ENCODE measurements at regions not wholly inside any gene's neighbourhood (a gene's known extent, or its start where the extent isn't known, plus 50 kb on each side); places are given as distances from the start of the nearest gene placed in this dataset.

DNA sequence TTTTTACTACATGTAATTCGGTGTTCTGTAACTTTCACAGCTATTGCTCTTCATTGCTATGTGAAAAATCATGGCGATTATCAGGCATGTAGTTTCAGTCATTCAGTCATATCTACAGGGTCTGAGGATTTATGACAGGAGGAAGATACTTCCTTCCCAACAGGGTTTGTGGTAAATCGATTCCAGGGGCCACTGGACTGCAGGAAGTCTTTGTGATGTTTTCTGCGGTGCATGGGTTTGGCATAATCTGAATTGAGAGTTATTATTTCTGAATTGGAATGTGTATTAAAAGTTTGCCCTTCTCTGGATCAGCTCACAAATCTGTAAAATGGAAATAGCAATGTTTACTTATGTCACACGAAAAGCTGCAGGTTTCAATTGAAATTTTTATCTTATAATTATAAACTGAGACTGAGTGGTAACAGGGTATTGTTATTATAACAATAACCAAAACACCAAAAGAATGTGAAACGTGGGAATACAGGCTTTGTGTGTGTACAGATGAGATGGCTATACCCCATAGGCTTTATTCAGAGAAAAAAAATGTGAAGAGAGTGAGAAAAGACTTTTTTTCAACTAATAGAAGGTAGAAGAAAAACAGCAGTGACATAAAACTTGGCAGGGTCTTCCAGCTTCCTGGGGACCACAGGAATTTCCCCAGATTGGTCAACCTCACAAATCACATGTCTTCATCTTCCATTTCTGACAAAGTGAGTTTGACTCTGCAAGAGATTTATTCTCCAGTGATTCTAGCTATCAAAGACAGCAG, 307.7 kb upstream of the NFE2L3 start:
- DNase-seq (ENCODE audit: low read depth, low spot score), result no peak

DNA sequence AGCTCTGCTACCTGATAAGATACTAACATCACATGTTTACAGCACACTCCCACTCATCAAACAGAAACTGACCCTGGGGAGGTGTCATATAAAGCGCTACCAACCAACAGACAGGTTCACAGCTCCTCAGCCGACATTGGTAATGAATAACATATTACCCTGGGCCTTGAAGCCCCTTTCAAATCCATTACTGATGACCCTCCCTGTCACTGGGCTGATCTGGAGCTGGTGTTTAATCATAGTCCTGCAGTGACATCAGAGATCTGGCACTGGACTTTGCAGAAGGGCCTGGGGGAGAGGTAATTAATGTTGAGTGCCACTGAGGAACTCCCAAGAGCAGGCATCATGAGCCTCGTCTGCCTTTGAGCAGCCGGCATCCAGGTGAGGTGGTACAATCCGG, 306.5 kb upstream of the NFE2L3 start:
- no peak for DNase-seq (ENCODE audit: low read depth, low spot score)

DNA sequence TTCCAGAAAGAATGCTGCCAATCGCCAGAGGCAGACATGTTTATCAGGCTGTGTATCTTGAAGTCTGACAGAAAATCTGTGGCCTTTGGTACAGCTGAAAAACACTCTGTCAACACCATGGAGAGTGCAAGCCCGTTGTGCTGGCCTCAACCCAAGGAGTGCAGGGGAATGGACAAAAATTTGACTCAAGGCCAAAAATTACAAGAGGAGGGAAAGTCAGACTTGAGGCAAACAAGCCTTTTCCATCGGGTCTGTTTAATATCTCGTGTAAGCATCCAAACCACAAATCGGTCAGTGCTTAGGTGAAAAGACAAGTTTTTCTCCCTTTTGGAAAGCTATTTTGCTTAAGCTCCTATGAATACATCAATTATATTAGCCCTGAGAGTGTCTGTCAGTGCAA, 305.3 kb upstream of the NFE2L3 start:
- no peak for DNase-seq (ENCODE audit: low read depth, low spot score)

DNA sequence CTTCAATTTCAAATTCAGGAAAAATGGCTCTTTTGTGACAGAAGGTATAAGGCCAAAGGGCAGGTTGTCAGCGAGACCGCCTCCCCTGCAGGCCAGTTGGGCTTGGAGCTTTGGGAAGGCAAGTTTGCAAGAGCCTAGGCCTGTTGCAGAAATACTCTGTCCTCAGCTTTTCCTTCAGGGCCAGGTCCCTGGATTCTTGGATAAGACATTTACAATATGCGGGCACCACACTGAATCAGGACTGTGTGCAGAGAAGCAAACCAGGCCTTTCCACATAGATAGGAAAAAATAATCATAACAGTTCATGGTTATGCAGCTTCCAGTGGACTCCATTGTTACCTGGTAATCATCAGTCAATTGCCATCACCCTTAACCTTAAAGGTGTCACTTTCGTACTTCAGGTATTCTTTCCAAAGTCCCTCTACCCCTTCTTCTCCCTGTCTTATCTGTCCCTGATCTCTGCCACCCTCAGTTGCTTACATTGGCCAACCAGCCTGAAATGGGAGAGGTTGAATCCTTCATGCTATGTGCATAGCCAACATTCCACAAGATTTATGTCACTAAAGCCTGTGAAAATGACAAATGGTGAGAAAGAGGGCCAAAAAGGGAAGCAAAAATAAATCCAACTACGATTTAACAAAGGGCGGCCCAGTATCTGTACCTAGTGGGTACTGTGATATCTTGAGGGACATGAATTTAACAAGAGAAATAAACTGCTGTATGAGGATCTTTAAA, 304.5 kb upstream of the NFE2L3 start:
- DNase-seq (ENCODE audit: low read depth, low spot score), result no peak

DNA sequence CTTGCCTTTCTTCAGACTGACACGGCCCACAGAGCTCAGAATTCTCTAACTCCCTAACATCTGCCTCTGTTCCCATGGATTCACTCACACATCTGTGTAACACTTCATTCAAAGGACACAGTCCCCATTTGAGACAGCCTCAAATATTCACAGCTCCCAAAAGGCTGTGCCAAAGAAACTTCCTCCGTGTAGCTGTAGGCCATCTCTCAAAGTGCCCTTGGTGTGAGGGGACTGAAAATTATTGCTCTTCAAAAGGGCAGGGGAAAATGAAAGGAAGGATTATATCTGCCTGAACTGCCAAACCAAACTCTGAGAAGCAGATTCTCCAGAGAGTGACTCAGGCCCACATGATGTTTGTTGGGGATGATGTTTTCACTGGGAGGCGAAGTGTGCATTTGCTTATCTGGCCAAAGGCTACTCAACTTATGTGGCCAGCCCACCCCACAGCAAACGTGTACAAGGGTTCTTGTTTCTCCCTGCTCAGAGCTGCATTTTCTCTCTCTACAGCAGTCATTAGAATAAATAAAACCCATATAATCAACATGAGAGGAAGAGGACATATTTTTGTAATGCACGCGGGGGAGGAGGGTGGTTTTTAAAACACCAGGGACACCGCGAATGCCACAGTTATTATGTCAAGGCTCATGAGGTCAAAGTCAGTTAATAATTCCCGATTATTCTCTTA, 302.4 kb upstream of the NFE2L3 start:
- DNase-seq (ENCODE audit: low read depth, low spot score), result no peak

DNA sequence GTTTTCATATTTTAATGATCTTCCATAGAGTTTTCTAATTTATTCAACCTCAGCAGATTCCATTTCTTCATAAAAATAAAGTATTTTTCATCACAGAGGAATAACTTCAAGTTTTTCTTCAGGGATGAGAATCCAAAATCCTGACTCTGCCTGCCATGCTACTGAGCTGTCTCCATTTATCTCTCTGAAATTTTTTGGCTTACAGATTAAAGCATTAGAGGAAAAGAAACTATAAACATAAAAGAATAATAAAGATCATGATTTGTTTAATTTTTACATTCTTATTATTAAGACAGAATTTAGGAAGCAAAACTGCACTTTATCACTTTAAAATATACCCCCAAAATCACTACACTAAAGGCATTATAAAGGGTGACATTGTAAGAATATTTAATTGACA, 301.8 kb upstream of the NFE2L3 start:
- DNase-seq (ENCODE audit: low read depth, low spot score), result no peak

DNA sequence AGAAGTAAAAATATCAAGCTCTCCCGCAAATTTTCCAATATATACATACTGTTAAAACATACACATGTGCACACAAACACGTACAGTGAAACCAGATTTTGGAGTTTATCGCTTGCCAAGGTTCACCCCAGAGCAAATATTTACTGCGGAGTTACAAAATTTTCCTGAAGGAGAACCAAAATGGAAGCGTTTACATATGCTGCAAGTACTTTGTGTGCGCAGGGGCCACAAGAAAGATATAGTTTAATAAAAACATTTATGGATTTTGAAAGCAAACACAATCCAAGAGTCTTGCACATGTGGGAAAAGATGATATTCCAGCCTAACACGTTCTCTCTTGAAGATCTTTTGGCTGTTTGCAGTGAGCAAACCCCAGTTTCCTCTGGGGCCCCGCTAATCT, 301.3 kb upstream of the NFE2L3 start:
- DNase-seq (ENCODE audit: low read depth, low spot score), result no peak

DNA sequence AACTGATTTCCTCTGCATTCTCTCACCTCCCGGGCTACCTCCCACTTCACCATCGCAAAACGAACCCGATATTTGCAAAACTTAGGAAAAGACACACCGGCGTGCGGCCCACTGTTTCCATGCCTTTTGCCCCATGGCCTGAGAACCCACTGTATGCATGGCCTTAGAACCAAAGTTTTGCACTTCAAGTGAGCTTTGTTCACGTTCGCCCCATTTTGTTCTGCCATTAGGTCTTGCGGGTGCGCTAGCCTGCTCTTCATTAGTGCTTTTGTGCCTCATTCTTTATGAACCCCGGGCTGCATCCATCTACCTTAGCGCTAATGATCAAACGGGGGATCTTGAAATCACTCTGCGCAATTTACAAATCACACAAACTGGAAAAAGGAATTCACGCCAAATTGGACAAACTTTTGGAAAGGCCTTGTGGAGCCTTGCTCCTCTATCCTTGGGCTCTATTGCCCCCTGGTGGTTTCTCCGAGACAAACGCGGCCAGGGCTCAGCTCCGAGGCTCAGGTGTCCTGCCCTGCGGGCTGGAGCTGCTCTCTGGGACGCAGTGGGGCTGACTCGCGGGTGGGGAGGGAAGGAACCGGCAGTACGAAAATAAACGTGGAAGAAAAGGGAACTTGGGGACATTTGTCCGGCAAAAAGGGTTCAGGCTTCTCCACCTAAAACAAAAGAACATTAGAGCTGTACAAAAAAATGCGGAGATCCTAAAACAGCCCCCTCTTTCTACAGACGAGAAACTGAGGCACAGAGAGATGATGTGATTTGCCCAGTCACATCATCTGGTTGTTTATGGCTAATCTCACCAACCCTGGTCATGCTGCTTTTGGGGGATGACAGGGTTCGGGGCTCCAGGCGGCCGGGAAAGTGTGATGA, 300.4 kb upstream of the NFE2L3 start:
- peak; percentile 14 for DNase-seq (ENCODE audit: low read depth, low spot score)

DNA sequence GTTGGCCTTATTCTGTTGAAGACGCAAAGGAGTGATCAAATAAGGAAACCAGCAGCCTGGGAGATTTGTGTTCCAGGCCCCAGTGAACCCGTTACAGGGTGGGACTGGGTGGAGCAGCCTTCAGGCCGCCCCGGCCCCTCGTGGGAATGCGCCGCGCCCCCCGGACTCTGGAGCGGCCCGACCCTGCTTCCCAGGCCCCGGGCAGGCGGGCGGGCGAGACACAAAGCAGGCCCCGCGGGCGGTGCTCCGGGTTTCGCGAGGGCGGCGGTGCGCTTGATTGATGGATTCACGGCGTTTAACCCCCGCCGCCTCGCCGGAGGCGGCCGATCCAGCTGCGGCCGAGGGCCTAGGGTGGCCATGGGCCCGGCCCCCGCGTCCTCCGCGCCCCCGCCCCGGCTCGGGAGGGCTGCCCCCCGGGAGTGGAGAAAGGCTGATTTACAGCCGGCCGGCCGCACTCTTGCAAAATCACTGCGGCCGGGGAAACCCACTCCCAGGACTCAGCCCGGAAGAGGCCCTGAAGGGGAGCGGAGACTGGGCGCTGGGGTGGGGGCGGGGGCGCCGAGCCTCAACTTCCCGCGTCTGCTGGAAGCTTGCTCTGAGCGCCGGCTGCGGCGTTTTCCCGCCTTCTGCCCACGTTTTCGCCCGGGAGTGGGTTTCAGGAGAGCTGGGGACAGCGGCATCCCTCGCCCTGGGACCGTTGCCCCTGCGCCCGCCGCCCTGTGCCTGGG, 299.6 kb upstream of the NFE2L3 start:
- DNase-seq (ENCODE audit: low read depth, low spot score), result no peak

DNA sequence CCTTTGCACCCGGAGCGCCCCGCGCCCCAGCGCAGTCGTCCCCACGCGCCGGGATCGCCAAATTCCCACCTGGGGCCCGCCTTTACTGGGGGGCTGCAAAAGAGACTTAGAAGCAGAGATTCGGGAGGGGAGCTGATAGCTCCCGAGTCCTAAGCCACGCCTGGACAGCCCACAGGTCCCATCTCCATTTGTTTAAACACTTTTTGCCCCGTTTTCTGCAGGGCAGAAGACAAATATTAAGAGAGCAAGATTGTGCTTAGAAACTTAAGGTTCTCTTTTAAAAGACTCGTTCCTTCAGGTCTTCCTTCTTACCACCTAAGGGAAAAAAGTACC, 299.1 kb upstream of the NFE2L3 start:
- no peak for DNase-seq (ENCODE audit: low read depth, low spot score)

DNA sequence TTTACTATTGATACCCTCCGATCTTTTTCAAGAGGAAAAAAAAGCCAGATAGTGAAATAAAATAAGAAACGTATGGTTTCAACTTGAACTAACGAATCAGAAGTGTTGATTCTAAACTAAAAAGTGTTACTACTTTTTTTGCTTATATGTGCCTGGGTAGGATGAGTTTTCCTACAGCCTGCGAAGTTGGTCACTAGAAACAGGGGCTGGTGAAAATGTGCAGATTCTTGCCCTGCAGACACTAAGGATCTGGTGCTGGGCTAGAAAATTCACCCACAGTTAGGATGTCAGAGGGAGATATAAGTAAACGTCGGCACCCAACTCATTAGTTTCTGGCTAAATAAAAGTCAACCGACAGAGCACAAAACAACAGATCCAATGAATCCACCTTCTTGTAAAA, 298.7 kb upstream of the NFE2L3 start:
- no peak for DNase-seq (ENCODE audit: low read depth, low spot score)

DNA sequence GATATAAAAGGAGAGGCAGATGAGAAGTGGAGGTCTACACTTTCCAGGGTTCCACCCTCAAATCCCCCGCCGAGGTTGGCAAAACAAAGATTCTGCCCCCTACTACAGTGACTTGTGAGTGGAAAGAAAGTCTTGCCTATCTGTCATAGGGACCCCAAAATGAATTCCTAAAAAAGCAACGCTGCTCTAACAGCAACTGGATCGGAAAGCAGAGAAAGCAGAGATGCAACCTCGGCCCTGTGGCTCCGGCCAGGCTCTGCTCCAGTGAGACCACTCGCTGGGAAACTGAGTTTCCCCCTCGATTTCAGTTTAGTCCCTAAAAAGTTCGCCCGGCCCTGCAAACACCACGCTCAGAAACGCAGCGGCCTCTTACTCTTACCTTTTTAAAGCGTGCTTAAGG, 297.9 kb upstream of the NFE2L3 start:
- no peak for DNase-seq (ENCODE audit: low read depth, low spot score)

DNA sequence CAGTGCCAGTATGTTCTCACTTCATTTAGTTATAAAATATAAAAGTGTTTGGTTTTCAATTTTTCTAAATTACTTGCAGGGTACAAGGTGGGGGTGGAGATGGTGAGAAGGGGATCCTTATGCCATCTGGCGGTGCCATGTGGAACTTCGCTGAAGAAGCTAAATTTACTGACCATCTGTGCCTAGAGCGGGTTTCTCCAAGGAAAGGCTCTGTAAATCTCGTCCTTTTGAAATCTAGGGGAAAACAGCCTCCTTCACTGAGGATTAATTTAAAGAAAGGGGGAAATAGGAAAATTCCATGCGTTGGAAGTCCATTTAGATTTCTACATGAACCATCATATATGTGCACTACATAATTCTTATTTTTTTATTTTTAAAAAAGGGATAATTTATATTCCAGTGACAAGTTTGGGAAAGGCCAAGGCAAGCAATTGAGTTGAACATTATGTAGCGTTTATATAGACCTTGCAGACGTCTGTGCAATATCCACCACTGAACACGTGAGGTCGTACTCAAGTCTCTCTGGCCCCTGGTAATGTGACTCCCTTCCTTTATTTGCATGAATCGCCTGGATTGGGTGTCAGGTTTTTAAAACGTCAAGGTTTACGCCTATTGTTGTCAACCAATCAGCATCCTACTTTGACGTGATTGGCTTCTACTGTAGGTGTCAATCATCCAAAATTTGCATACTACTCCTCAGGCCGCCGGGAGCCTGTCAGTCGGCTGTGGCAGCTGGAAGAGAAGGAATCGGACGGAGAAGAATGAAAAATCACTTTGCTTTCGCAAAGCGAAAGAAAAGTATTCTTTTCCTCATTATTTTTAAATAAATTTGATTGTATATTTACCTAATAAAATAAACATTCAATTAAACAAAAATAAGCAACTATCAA, 297.1 kb upstream of the NFE2L3 start:
- DNase-seq (ENCODE audit: low read depth, low spot score), result no peak

DNA sequence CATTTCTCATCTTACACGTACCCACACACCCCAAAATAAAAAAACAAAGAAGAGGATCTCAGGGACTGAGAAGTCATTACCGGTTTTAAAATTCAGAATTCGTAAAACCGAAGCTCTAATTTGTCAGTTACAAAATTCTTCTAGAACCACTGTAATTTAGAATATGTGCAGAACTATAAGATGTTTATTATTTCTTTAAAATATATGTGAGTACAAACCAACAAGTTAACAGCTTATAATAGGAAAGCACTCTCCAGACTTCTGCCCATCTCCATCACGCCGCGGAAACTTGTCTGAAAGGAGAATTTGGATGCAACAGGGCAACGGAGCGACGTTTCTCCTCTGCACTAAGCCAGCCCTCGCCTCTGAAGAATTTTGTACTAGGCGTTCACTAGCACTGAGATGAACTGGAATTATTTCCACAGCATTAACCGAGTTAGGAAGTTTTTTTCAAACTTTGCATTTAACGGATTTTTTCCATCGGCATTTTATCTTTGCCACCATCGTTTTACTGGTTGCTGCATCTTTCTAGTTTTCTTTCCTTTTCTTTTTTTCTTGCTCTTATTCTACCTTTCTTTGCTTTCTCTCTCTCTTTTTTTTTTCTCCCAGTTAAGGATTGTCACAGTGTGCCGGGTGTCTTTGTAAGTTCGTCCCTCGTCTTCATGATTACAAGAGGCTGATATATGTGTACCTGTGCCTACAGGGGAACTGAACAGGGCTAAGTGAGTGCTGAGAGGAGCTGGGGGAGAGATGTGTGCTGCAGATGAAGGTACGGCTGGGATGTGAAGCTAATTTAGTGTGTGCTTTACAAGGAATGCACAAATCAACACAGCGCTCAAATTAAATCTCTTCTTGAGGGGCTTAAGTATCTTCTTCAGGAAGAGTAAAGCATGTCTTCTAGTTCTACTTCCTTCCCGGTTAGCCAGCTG, 295.9 kb upstream of the NFE2L3 start:
- DNase-seq (ENCODE audit: low read depth, low spot score), result no peak

DNA sequence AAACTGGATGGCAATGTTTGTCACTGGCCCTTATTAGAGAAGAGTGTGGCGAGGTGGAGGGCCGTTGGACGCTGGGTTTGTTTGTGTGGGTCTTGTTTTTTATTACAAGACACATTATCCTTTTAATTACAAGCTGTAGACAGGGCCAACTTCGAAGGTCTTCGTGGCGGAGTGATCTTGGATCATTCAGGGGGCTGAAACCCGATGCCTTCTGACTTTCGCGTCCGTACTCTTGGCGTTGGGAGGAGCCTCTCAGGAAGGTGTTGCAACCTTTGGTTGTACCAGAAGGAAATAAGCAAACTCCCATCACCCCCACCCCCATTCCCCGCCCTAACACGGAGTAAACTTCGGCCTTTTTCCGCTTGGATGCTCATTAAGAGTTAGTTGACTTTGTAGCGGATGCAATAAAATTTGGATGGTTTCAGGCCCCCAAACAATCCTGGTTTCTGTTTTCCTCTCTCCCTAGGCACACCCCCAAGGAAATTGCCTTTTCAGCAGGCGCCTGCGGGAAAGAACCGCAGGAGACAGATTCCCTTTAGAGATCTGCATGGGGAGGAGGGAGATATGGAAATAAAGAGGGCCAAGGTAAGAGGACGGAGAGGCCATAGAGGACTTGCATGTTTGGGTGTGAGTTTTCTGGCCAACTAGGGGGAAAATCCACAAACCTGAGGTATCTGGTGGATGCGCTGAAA, 294.5 kb upstream of the NFE2L3 start:
- no peak for DNase-seq (ENCODE audit: low read depth, low spot score)

DNA sequence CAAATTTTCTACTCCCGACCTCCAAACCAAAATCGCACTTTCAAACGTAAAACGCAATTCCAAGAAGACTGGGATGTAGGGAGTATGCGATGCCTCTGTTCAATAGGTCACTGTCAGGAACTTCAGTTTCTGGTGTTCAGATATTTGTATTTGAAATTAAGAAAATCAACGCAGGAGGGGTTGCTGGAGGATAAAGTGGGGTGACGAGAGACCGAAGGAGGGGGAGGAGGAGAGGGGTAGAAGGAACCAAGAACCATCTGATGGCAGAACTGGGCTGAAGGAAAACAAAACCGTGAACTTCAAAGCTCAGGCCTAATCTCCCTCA, 293.8 kb upstream of the NFE2L3 start:
- no peak for DNase-seq (ENCODE audit: low read depth, low spot score)

DNA sequence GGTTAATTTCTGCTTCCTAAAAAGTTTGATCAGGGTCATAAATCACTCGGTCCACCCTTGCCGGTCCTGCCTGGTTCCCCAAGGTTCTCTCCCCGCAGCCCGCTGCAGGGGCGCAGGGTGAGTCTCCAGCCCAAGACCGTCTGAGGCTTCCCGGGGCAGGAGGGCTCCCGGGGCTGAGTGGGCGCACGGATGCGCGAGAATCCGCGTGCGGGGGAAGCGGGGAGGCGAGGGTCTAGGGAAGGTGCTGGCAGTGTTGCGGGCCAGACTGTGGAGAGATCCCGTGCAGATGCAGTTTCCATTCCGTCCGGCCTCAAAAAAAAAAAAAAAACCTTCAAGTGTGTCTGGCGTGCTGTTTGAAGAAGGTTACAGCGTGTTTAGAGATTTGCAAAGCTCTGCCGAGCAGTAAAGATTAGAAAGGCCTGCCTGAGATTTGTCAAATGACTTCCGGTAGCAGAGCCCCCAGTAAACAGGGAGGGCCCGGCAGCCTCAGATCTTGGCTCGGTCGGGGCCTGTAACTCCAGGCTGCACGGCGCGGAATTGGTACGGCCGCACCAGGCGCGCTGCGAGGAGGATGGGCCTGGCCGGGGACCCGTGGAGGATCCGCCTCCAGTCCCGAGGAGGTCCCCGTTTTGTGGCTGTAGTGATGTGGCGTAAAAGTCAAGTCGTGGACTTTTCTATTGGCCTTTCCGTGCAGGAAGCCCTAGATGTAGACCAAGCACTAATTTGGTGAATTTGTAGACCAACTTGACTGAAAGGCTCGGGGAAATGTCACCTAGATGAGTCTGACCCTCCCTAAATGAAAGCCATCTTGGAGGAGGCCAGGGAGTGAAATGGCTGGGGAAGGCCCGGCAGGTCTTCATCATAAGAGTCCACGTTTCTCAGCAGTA, 293.2 kb upstream of the NFE2L3 start:
- DNase-seq (ENCODE audit: low read depth, low spot score), result no peak

Measured in activated CD4-positive, CD25-positive, alpha-beta regulatory T cell treated with anti-CD3 and anti-CD28 coated beads, Interleukin-2, amount 50 U/mL, for 16 hours (primary cell).